ENCODE measurements at regions not wholly inside any gene's neighbourhood (a gene's known extent, or its start where the extent isn't known, plus 50 kb on each side); places are given as distances from the start of the nearest gene placed in this dataset.

DNA sequence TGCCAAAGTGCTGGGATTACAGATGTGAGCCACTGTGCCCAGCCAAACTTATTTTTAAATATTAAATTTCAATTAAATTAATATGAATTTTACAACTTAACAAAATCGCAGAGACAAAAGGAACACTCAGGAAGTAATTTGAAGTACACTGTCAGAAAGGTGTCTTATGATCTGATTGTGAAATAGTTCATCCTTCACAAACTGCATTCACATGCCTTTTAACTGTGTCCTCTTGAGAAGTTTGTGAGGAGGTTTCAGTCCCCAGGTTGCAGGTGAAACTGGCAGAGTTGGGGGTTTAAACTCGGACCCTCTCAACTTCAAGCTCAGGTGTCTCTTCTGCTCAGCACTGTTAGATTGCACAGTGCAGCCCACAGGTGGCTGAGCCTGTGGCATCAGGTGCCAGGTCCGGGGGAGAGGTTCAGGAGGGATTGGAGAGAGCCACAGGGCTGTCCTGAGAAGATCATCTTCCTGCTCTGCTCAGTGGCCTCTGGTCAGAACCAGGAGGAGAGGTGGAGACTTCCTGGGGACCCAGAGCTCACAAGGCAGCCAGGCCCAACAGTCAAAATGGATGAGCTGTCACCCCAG lies 152.3 kb upstream of the RAB4A start:
- Histone ChIP-seq H3K27ac (no peak overlapping the region), H3K27me3 (ENCODE audit: insufficient read depth in 3 of 3, low read length in 2 of 3) (no peaks in the 10 kb centered on the region), H3K36me3 (ENCODE audit: insufficient read depth in 1 of 2, low read depth in 1 of 2) (no peaks in the 10 kb centered on the region), H3K4me1 (no peaks in the 10 kb centered on the region), H3K4me3 (no peak overlapping the region), H3K9me3 (no peaks in the 10 kb centered on the region)
- DNase-seq (no peak), ATAC-seq (no peak)
- 83 to 91% (median 88%) methylated on average over 3 of the region's 3 CpGs for WGBS, 3 donors
- TF ChIP-seq, protein P1, sequence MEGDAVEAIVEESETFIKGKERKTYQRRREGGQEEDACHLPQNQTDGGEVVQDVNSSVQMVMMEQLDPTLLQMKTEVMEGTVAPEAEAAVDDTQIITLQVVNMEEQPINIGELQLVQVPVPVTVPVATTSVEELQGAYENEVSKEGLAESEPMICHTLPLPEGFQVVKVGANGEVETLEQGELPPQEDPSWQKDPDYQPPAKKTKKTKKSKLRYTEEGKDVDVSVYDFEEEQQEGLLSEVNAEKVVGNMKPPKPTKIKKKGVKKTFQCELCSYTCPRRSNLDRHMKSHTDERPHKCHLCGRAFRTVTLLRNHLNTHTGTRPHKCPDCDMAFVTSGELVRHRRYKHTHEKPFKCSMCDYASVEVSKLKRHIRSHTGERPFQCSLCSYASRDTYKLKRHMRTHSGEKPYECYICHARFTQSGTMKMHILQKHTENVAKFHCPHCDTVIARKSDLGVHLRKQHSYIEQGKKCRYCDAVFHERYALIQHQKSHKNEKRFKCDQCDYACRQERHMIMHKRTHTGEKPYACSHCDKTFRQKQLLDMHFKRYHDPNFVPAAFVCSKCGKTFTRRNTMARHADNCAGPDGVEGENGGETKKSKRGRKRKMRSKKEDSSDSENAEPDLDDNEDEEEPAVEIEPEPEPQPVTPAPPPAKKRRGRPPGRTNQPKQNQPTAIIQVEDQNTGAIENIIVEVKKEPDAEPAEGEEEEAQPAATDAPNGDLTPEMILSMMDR (IDR thresholded peaks at IDR 0.05): no peak
- intact Hi-C loops (cut with DNase I): no loop called here

DNA sequence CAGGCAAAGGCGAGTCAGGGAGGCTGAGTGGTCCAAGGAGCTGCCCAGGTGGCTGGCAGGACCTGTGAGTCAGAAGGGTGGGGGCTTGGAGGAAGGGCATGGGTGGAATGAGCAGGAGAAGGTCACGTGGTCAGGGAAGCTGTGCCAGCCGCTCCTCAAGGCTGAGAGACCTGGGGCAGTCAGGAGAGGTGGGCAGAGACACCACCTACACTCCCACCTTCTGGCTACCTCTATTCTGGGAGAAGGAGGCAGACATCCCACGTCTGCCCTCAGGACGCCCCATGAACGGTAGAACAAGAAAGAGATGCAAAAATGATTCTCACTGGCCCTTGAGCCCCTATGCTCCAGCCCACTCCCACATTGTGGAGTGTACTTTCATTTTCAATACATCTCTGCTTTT lies 151.8 kb upstream of the RAB4A start:
- Histone ChIP-seq H3K4me3 (no peak overlapping the region), H3K36me3 (ENCODE audit: insufficient read depth in 1 of 2, low read depth in 1 of 2) (no peaks in the 10 kb centered on the region), H3K27ac (no peak overlapping the region), H3K4me1 (no peaks in the 10 kb centered on the region), H3K9me3 (no peaks in the 10 kb centered on the region), H3K27me3 (ENCODE audit: insufficient read depth in 3 of 3, low read length in 2 of 3) (no peaks in the 10 kb centered on the region)
- TF ChIP-seq, protein P1 (IDR thresholded peaks at IDR 0.05): no peak
- DNase-seq (no peak), ATAC-seq (no peak)
- WGBS, 3 donors: 91 to 93% (median 92%) methylated on average over 6 of the region's 6 CpGs
- intact Hi-C loops (cut with DNase I): no loop called here

GRCh38 chr1:229119876-229120275 lies 151.0 kb upstream of the RAB4A start:
- no peaks in the 10 kb centered on the region for H3K9me3 ChIP-seq
- intact Hi-C loops (cut with DNase I): no loop called here
- H3K36me3 ChIP-seq (ENCODE audit: insufficient read depth in 1 of 2, low read depth in 1 of 2): no peaks in the 10 kb centered on the region
- no peak overlapping the region for H3K27ac ChIP-seq
- no peak overlapping the region for H3K4me3 ChIP-seq
- WGBS, 3 donors: 89 to 96% (median 90%) methylated on average over 8 of the region's 8 CpGs
- ATAC-seq (no peak), DNase-seq (no peak)
- TF ChIP-seq, protein P1 (IDR thresholded peaks at IDR 0.05): no peak
- no peaks in the 10 kb centered on the region for H3K27me3 ChIP-seq (ENCODE audit: insufficient read depth in 3 of 3, low read length in 2 of 3)
- no peaks in the 10 kb centered on the region for H3K4me1 ChIP-seq

- Histone ChIP-seq H3K9me3 (no peaks in the 10 kb centered on the region), H3K4me1 (no peaks in the 10 kb centered on the region), H3K27ac (no peak overlapping the region), H3K36me3 (ENCODE audit: insufficient read depth in 1 of 2, low read depth in 1 of 2) (no peaks in the 10 kb centered on the region), H3K27me3 (ENCODE audit: insufficient read depth in 3 of 3, low read length in 2 of 3) (no peaks in the 10 kb centered on the region), H3K4me3 (no peak overlapping the region)
- TF ChIP-seq, protein P1 (IDR thresholded peaks at IDR 0.05): no peak
- ATAC-seq: no peak
- intact Hi-C loops (cut with DNase I): no loop called here
- no peak for DNase-seq
- WGBS, 3 donors: 72 to 75% (median 74%) methylated on average over 11 of the region's 11 CpGs
Observed at GRCh38 chr1:229121845-229122436, 149.0 kb upstream of the RAB4A start.

- intact Hi-C loops (cut with DNase I): no loop called here
- Histone ChIP-seq H3K36me3 (ENCODE audit: insufficient read depth in 1 of 2, low read depth in 1 of 2) (no peaks in the 10 kb centered on the region), H3K4me1 (no peaks in the 10 kb centered on the region)
Observed at GRCh38 chr1:229122606-229123005, 148.3 kb upstream of the RAB4A start.

More at GRCh38 chr1:229122606-229123005, 148.3 kb upstream of the RAB4A start:
- ATAC-seq (no peak), DNase-seq (no peak)
- TF ChIP-seq, protein P1 (IDR thresholded peaks at IDR 0.05): no peak
- 86 to 89% (median 88%) methylated on average over 6 of the region's 6 CpGs for WGBS, 3 donors
- Histone ChIP-seq H3K9me3 (no peaks in the 10 kb centered on the region), H3K27ac (no peak overlapping the region), H3K4me3 (no peak overlapping the region), H3K27me3 (ENCODE audit: insufficient read depth in 3 of 3, low read length in 2 of 3) (no peaks in the 10 kb centered on the region)

Measured in psoas muscle (tissue), 7 donors.